GM23338 (cell line): ENCODE measurements at regions not wholly inside any gene's neighbourhood (a gene's known extent, or its start where the extent isn't known, plus 50 kb on each side); places are given as distances from the start of the nearest gene placed in this dataset.

Experiments
- ATAC-seq: fragments of 200-7000 bp; cut with Tn5 transposase; 3 replicates; pipeline ENCODE4 v1.9.1; 2020
- DNase-seq: peaks from one replicate; pipeline ENCODE4 v3.0.0-alpha.2; 2015; ENCODE audit warnings: low spot score
- H2AFZ ChIP-seq: fragments of 200-600 bp; sonication (generic); 2 replicates; pipeline ENCODE4 v1.8.0; 2016; ENCODE audit warnings: antibody characterized with exemption, mild to moderate bottlenecking, moderate library complexity
- H3F3A ChIP-seq: fragments of 200-600 bp; sonication (generic); replicated peaks from 2 replicates; pipeline ENCODE4 v1.8.0; 2017; ENCODE audit warnings: antibody characterized with exemption, mixed run types, low read depth
- H3K27ac ChIP-seq: fragments of 200-600 bp; sonication (generic); 2 replicates; pipeline ENCODE4 v1.6.1; 2016; ENCODE audit warnings: low read depth
- H3K27me3 ChIP-seq: fragments of 200-600 bp; sonication (generic); 2 replicates; pipeline ENCODE4 v1.8.0; 2016; ENCODE audit warnings: mild to moderate bottlenecking, mixed run types, moderate library complexity; ENCODE audit not compliant: insufficient read depth
- H3K36me3 ChIP-seq: fragments of 200-600 bp; sonication (generic); 2 replicates; pipeline ENCODE4 v1.8.0; 2016; ENCODE audit warnings: mild to moderate bottlenecking; ENCODE audit not compliant: insufficient read depth
- H3K4me1 ChIP-seq: fragments of 200-600 bp; sonication (generic); 2 replicates; pipeline ENCODE4 v1.8.0; 2016; ENCODE audit warnings: mild to moderate bottlenecking, moderate library complexity; ENCODE audit not compliant: insufficient read depth
- H3K4me2 ChIP-seq: fragments of 200-600 bp; sonication (generic); 2 replicates; pipeline ENCODE4 v1.7.1; 2017; ENCODE audit warnings: mixed run types
- H3K4me3 ChIP-seq: fragments of 200-600 bp; sonication (generic); 2 replicates; pipeline ENCODE4 v1.6.1; 2016; ENCODE audit warnings: mixed run types
- H3K79me2 ChIP-seq: fragments of 200-600 bp; sonication (generic); replicated peaks from 2 replicates; pipeline ENCODE4 v1.8.0; 2017; ENCODE audit warnings: mild to moderate bottlenecking; ENCODE audit not compliant: insufficient read depth
- H3K9me2 ChIP-seq: fragments of 200-600 bp; sonication (generic); 2 replicates; pipeline ENCODE4 v1.8.0; 2017; ENCODE audit not compliant: insufficient read depth
- H4K20me1 ChIP-seq: fragments of 200-600 bp; sonication (generic); replicated peaks from 2 replicates; pipeline ENCODE4 v1.8.0; 2017; ENCODE audit warnings: mild to moderate bottlenecking; ENCODE audit not compliant: insufficient read depth
- H3K27ac Mint-ChIP-seq: 2 replicates; pipeline ENCODE4 v1.8.0; 2020; ENCODE audit warnings: inconsistent platforms, mild to moderate bottlenecking, moderate library complexity, mixed read lengths
- H3K27me3 Mint-ChIP-seq: 3 replicates; pipeline ENCODE4 v1.8.0; 2022; ENCODE audit warnings: low read depth, mild to moderate bottlenecking, moderate library complexity, mixed read lengths, inconsistent platforms; ENCODE audit not compliant: insufficient read depth, poor library complexity
- H3K36me3 Mint-ChIP-seq: 3 replicates; pipeline ENCODE4 v1.8.0; 2021; ENCODE audit warnings: low read depth, mild to moderate bottlenecking, inconsistent platforms, moderate library complexity, mixed read lengths
- H3K4me1 Mint-ChIP-seq: 3 replicates; pipeline ENCODE4 v1.8.0; 2020; ENCODE audit warnings: mild to moderate bottlenecking, inconsistent platforms, mixed read lengths
- H3K4me3 Mint-ChIP-seq: 3 replicates; pipeline ENCODE4 v1.8.0; 2021; ENCODE audit warnings: moderate library complexity, mild to moderate bottlenecking, inconsistent platforms, mixed read lengths
- H3K9me3 Mint-ChIP-seq: 3 replicates; pipeline ENCODE4 v1.8.0; 2020; ENCODE audit warnings: moderate library complexity, mild to moderate bottlenecking, inconsistent platforms, mixed read lengths
- CTCF ChIP-seq, 2 experiments: fragments of 200-600 bp in 1 of 2; sonication (generic) in 1 of 2; conservative IDR thresholded peaks; 2 replicates each; pipeline versions ENCODE4 v1.5.1 to v1.6.1; 2016 to 2017; ENCODE audit warnings: antibody characterized with exemption in 2 of 2, low read depth in 2 of 2, mild to moderate bottlenecking in 2 of 2, moderate library complexity in 1 of 2
- EZH2 ChIP-seq: fragments of 200-600 bp; sonication (generic); IDR thresholded peaks from one replicate; pipeline ENCODE4 v1.8.0; 2017; ENCODE audit warnings: antibody characterized with exemption, mild to moderate bottlenecking, low read depth; ENCODE audit not compliant: unreplicated experiment
- REST ChIP-seq: IDR thresholded peaks from one replicate; pipeline ENCODE4 v1.6.1; 2018; ENCODE audit warnings: antibody characterized with exemption; ENCODE audit not compliant: unreplicated experiment
- STAT1 ChIP-seq: IDR thresholded peaks from one replicate; pipeline ENCODE4 v1.6.1; 2016; ENCODE audit warnings: antibody characterized with exemption; ENCODE audit not compliant: unreplicated experiment
- ZNF331 ChIP-seq: fragments of 250-450 bp; sonication (Bioruptor Pico); IDR thresholded peaks from 2 replicates; pipeline ENCODE4 v1.5.0; 2020; ENCODE audit warnings: low read depth, mild to moderate bottlenecking, moderate library complexity
- ZNF462 ChIP-seq: fragments of 250-450 bp; sonication (Bioruptor Pico); IDR thresholded peaks from 2 replicates; pipeline ENCODE4 v1.5.0; 2020; ENCODE audit warnings: mild to moderate bottlenecking, moderate library complexity

GRCh38 chr7:9026121-9026520, 592.7 kb downstream of the NXPH1 start (continued):
- no peak for TF ChIP-seq ZNF462 (CRISPR knock-in tag)

- no peak overlapping the region for H3K4me2 ChIP-seq
- H3K9me2 ChIP-seq, result no peaks in the 10 kb centered on the region
- H3K9me3 Mint-ChIP-seq, result no peaks in the 10 kb centered on the region
- H2AFZ ChIP-seq, result peak overlapping the region; percentile 18; the same call in 1 of the 2 replicates
- H3K27me3 Mint-ChIP-seq, result no peaks in the 10 kb centered on the region
- DNase-seq (no peak), ATAC-seq (no peak)
- peaks cover 8% of the 10 kb centered on the region for H3K4me1 ChIP-seq
- H3K36me3 ChIP-seq, result no peaks in the 10 kb centered on the region
- H3F3A ChIP-seq, result no peaks in the 10 kb centered on the region
- H3K27me3 ChIP-seq, result no peaks in the 10 kb centered on the region
- H3K36me3 Mint-ChIP-seq, result no peaks in the 10 kb centered on the region
- no peaks in the 10 kb centered on the region for H3K79me2 ChIP-seq
- H3K27ac ChIP-seq, result no peak overlapping the region
- H3K4me3 Mint-ChIP-seq, result no peak overlapping the region
- H3K27ac Mint-ChIP-seq, result no peak overlapping the region
- H3K4me3 ChIP-seq, result no peak overlapping the region
- H4K20me1 ChIP-seq, result no peaks in the 10 kb centered on the region
- peaks cover 14% of the 10 kb centered on the region; the same call in 2 of the 3 replicates for H3K4me1 Mint-ChIP-seq
- TF ChIP-seq STAT1 (no peak), ZNF331 (CRISPR knock-in tag) (no peak), REST (no peak), EZH2 (no peak), CTCF (conservative IDR thresholded peaks at IDR 0.05; ENCODE audit: low read depth in 2 of 2) (no peak)
These were observed 594.6 kb downstream of the NXPH1 start for GRCh38 chr7:9028012-9028411.
